Fibroblast of skin of back (primary cell): ENCODE measurements at regions not wholly inside any gene's neighbourhood (a gene's known extent, or its start where the extent isn't known, plus 50 kb on each side); places are given as distances from the start of the nearest gene placed in this dataset.
"Not testable (repeated sequence)": the region's sequence is repeated elsewhere in the genome, so short reads cannot be mapped to it uniquely, and the experiment has no call there.

Source experiments
- DNase-seq: peaks from one replicate; pipeline ENCODE4 v3.0.0-alpha.2; 2013

GRCh38 chr16:77068402-77068801, 122.6 kb upstream of the MON1B start:
- no peak for DNase-seq

- DNase-seq: no peak
Observed at GRCh38 chr16:77069929-77070328, 121.1 kb upstream of the MON1B start.

- no peak for DNase-seq
Observed at GRCh38 chr16:77070683-77071082, 120.3 kb upstream of the MON1B start.

- DNase-seq: no peak
Observed at GRCh38 chr16:77076839-77077238, 114.2 kb upstream of the MON1B start.

GRCh38 chr16:77077256-77077922, 113.6 kb upstream of the MON1B start:
- DNase-seq: no peak

- DNase-seq: no peak
Observed at GRCh38 chr16:77085981-77086380, 105.0 kb upstream of the MON1B start.

GRCh38 chr16:77090062-77090461, 100.9 kb upstream of the MON1B start:
- DNase-seq: no peak

GRCh38 chr16:77093309-77093708, 97.7 kb upstream of the MON1B start:
- DNase-seq: no peak

GRCh38 chr16:77093999-77094398, 97.0 kb upstream of the MON1B start:
- DNase-seq: no peak

- no peak for DNase-seq
Observed at GRCh38 chr16:77111056-77111565, 79.9 kb upstream of the MON1B start.

GRCh38 chr16:77112746-77113145, 78.2 kb upstream of the MON1B start:
- DNase-seq: no peak

- DNase-seq: no peak
Observed at GRCh38 chr16:77113835-77114234, 77.2 kb upstream of the MON1B start.

- not testable (repeated sequence) for DNase-seq
Observed at GRCh38 chr16:77114361-77114760, 76.6 kb upstream of the MON1B start.

- no peak for DNase-seq
Observed at GRCh38 chr16:77116856-77117255, 74.1 kb upstream of the MON1B start.

GRCh38 chr16:77117707-77118106, 73.3 kb upstream of the MON1B start:
- no peak for DNase-seq

GRCh38 chr16:77131398-77131797, 59.6 kb upstream of the MON1B start:
- no peak for DNase-seq

GRCh38 chr16:77132051-77132618, 58.9 kb upstream of the MON1B start:
- DNase-seq: no peak

- no peak for DNase-seq
Observed at GRCh38 chr16:77133706-77134105, 57.3 kb upstream of the MON1B start.

- no peak for DNase-seq
Observed at GRCh38 chr16:77137045-77137444, 53.9 kb upstream of the MON1B start.
